ENCODE measurements at regions not wholly inside any gene's neighbourhood (a gene's known extent, or its start where the extent isn't known, plus 50 kb on each side); places are given as distances from the start of the nearest gene placed in this dataset.

DNA sequence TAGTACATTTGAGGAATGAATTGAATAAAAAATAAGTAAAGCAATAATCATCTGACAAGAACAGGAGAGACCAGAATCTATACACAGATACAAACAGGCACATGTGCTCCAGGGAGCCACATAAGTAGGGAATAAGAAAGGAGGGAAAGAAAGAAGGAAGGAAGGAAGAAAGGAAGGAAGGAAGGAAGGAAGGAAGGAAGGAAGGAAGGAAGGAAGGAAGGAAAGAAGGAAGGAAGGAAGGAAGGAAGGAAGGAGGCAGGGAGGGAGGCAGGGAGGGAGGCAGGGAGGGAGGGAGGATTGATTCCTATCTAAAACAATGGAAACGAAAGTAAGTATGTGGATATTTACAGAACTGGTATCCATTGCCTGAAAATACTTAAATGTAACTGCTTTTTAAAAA, 475.8 kb downstream of the NLGN4X start:
- intact Hi-C loops (cut with micrococcal nuclease; ENCODE audit: unreplicated experiment), result no loop called here
- Histone ChIP-seq H3K36me3 (ENCODE audit: control insufficient read depth in 2 of 2, insufficient read depth in 2 of 2, low read length in 1 of 2) (no peaks in the 10 kb centered on the region), H3K4me3 (no peak overlapping the region), H3K9me3 (replicated peaks; ENCODE audit: control insufficient read depth, insufficient read depth, low read length) (no peaks in the 10 kb centered on the region), H3K4me2 (ENCODE audit: control insufficient read depth, insufficient read depth) (no peak overlapping the region), H3K9ac (ENCODE audit: control insufficient read depth, insufficient read depth, low read length) (no peak overlapping the region), H3K4me1 (ENCODE audit: control insufficient read depth, insufficient read depth, low read length) (no peaks in the 10 kb centered on the region), H4K20me1 (ENCODE audit: control insufficient read depth, insufficient read depth) (no peaks in the 10 kb centered on the region), H2AFZ (ENCODE audit: control insufficient read depth, low read depth, low read length) (no peak overlapping the region), H3K27me3 (replicated peaks in 1 of 2; ENCODE audit: control insufficient read depth in 2 of 2, insufficient read depth in 2 of 2, low read length in 1 of 2) (no peaks in the 10 kb centered on the region), H3K79me2 (ENCODE audit: control insufficient read depth, insufficient read depth, low read length) (no peaks in the 10 kb centered on the region), H3K27ac (ENCODE audit: control insufficient read depth, insufficient read depth) (no peak overlapping the region)
- whole genome bisulfite sequencing (ENCODE audit: insufficient coverage, insufficient replicate concordance, low lambda C conversion rate, missing lambda C conversion rate), result 0% methylated on average over 1 of the region's 1 CpG
- in situ Hi-C loops (cut with MboI), result no loop called here
- CTCF ChIA-PET, result no interaction called here
- POLR2A ChIA-PET, result no interaction called here
- ATAC-seq (no peak), DNase-seq (ENCODE audit: low read depth, low spot score) (no peak), FAIRE-seq (no peak)
- TF ChIP-seq, protein P1, sequence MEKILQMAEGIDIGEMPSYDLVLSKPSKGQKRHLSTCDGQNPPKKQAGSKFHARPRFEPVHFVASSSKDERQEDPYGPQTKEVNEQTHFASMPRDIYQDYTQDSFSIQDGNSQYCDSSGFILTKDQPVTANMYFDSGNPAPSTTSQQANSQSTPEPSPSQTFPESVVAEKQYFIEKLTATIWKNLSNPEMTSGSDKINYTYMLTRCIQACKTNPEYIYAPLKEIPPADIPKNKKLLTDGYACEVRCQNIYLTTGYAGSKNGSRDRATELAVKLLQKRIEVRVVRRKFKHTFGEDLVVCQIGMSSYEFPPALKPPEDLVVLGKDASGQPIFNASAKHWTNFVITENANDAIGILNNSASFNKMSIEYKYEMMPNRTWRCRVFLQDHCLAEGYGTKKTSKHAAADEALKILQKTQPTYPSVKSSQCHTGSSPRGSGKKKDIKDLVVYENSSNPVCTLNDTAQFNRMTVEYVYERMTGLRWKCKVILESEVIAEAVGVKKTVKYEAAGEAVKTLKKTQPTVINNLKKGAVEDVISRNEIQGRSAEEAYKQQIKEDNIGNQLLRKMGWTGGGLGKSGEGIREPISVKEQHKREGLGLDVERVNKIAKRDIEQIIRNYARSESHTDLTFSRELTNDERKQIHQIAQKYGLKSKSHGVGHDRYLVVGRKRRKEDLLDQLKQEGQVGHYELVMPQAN (conservative IDR thresholded peaks at IDR 0.05), result no peak
- TF ChIP-seq, protein P2, sequence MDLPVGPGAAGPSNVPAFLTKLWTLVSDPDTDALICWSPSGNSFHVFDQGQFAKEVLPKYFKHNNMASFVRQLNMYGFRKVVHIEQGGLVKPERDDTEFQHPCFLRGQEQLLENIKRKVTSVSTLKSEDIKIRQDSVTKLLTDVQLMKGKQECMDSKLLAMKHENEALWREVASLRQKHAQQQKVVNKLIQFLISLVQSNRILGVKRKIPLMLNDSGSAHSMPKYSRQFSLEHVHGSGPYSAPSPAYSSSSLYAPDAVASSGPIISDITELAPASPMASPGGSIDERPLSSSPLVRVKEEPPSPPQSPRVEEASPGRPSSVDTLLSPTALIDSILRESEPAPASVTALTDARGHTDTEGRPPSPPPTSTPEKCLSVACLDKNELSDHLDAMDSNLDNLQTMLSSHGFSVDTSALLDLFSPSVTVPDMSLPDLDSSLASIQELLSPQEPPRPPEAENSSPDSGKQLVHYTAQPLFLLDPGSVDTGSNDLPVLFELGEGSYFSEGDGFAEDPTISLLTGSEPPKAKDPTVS (IDR thresholded peaks at IDR 0.05; ENCODE audit: low read depth, low read length), result no peak
- TF ChIP-seq SMC3 (IDR thresholded peaks at IDR 0.05; ENCODE audit: borderline replicate concordance, low read length) (no peak), PAX8 (IDR thresholded peaks at IDR 0.05) (no peak), FOS (IDR thresholded peaks at IDR 0.05; ENCODE audit: borderline replicate concordance, extremely low read depth, insufficient read length) (no peak), IRF4 (IDR thresholded peaks at IDR 0.05; ENCODE audit: low read depth, low read length) (no peak), TAF1 (IDR thresholded peaks at IDR 0.05; ENCODE audit: borderline replicate concordance, low read depth, low read length) (no peak), ASH2L (IDR thresholded peaks at IDR 0.05; ENCODE audit: borderline replicate concordance, low read depth) (no peak), ZNF24 (IDR thresholded peaks at IDR 0.05) (no peak)
- TF ChIP-seq, protein P3, sequence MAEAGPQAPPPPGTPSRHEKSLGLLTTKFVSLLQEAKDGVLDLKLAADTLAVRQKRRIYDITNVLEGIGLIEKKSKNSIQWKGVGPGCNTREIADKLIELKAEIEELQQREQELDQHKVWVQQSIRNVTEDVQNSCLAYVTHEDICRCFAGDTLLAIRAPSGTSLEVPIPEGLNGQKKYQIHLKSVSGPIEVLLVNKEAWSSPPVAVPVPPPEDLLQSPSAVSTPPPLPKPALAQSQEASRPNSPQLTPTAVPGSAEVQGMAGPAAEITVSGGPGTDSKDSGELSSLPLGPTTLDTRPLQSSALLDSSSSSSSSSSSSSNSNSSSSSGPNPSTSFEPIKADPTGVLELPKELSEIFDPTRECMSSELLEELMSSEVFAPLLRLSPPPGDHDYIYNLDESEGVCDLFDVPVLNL (IDR thresholded peaks at IDR 0.05; ENCODE audit: low read depth, low read length), result no peak
- RAD21 ChIA-PET (ENCODE audit: unreplicated experiment), result no interaction called here
- SMC1A ChIA-PET (ENCODE audit: uncharacterized antibody, unreplicated experiment), result no interaction called here
- no TSS peak for BruUV-seq (replicated peaks)

Data from GM12878 (cell line).